Hepatocyte (in vitro differentiated cells): ENCODE measurements at regions not wholly inside any gene's neighbourhood (a gene's known extent, or its start where the extent isn't known, plus 50 kb on each side); places are given as distances from the start of the nearest gene placed in this dataset.

Experiments used
- DNase-seq: peaks from one replicate; pipeline ENCODE4 v3.0.0-alpha.2; 2016; ENCODE audit warnings: low spot score
- H2AFZ ChIP-seq: fragments of 200-600 bp; sonication (generic); 2 replicates; pipeline ENCODE4 v1.6.0; 2016; ENCODE audit warnings: antibody characterized with exemption, mild to moderate bottlenecking
- H3K27ac ChIP-seq: fragments of 200-600 bp; sonication (generic); 2 replicates; pipeline ENCODE4 v1.5.1; 2016; ENCODE audit warnings: mild to moderate bottlenecking
- H3K27me3 ChIP-seq: fragments of 200-600 bp; sonication (generic); 2 replicates; pipeline ENCODE4 v1.6.1; 2016
- H3K36me3 ChIP-seq: fragments of 200-600 bp; sonication (generic); replicated peaks from 2 replicates; pipeline ENCODE4 v1.5.1; 2016; ENCODE audit warnings: low read depth; ENCODE audit not compliant: insufficient read depth
- H3K4me1 ChIP-seq: fragments of 200-600 bp; sonication (generic); 2 replicates; pipeline ENCODE4 v1.5.1; 2016; ENCODE audit warnings: mild to moderate bottlenecking, moderate library complexity; ENCODE audit not compliant: insufficient read depth
- H3K4me2 ChIP-seq: fragments of 200-600 bp; sonication (generic); 2 replicates; pipeline ENCODE4 v1.6.0; 2016
- H3K4me3 ChIP-seq: fragments of 200-600 bp; sonication (generic); 2 replicates; pipeline ENCODE4 v1.5.1; 2016; ENCODE audit warnings: mild to moderate bottlenecking
- H3K79me2 ChIP-seq: fragments of 200-600 bp; sonication (generic); 2 replicates; pipeline ENCODE4 v1.6.0; 2017; ENCODE audit warnings: mild to moderate bottlenecking
- H3K9me2 ChIP-seq: fragments of 200-600 bp; sonication (generic); replicated peaks from 2 replicates; pipeline ENCODE4 v1.6.0; 2017; ENCODE audit warnings: mild to moderate bottlenecking; ENCODE audit not compliant: insufficient read depth
- H3K9me3 ChIP-seq: fragments of 200-600 bp; sonication (generic); 2 replicates; pipeline ENCODE4 v1.5.1; 2016; ENCODE audit warnings: low read depth, mild to moderate bottlenecking
- H4K20me1 ChIP-seq: fragments of 200-600 bp; sonication (generic); 2 replicates; pipeline ENCODE4 v1.6.0; 2016; ENCODE audit warnings: mild to moderate bottlenecking; ENCODE audit not compliant: insufficient read depth, poor library complexity, severe bottlenecking
- EZH2 ChIP-seq: fragments of 200-600 bp; sonication (generic); IDR thresholded peaks from 2 replicates; pipeline ENCODE4 v1.6.1; 2016; ENCODE audit warnings: antibody characterized with exemption, mild to moderate bottlenecking, borderline replicate concordance
- EZH2phosphoT487 ChIP-seq: fragments of 200-600 bp; sonication (generic); IDR thresholded peaks from one replicate; pipeline ENCODE4 v1.6.1; 2018; ENCODE audit warnings: antibody characterized with exemption, mild to moderate bottlenecking, low read depth, moderate library complexity; ENCODE audit not compliant: unreplicated experiment, severe bottlenecking
- WGBS: methylation state at CpG from one replicate; pipeline ENCODE4 v1.1.6; 2016; ENCODE audit warnings: low lambda C conversion rate; ENCODE audit errors: missing lambda C conversion rate; 5-methylcytosine and 5-hydroxymethylcytosine counted together
- TF ChIP-seq, protein P1 (sequence below): fragments of 200-600 bp; sonication (generic); IDR thresholded peaks from 2 replicates; pipeline ENCODE4 v1.5.1; 2016; ENCODE audit warnings: antibody characterized with exemption, mild to moderate bottlenecking; ENCODE audit not compliant: poor library complexity

DNA sequence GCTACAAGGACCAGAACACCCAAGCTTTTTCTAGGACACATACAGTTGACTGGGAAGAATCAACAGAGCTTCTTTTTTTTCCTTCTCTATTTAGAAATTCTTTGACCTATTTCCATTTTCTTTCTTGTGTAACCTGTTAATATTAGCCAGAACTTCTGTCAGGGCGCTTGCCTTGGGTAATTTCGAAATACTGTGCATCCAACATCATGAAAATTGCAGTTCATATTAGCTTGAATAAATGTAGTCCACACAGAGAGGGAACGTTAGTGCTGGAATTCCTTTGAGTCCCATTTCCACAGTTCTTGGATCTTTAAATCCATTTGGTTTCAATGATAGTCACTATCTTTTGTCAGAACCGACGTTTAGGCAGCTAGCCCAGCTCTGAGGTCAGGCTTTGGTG, 141.8 kb downstream of the MXRA5 start:
- no peak for DNase-seq
- no peak overlapping the region for H3K4me3 ChIP-seq
- H3K27me3 ChIP-seq = no peaks in the 10 kb centered on the region
- H3K79me2 ChIP-seq = no peaks in the 10 kb centered on the region
- H3K9me3 ChIP-seq = no peaks in the 10 kb centered on the region
- H3K36me3 ChIP-seq = no peaks in the 10 kb centered on the region
- no peak overlapping the region for H3K27ac ChIP-seq
- H4K20me1 ChIP-seq = no peaks in the 10 kb centered on the region
- no peak overlapping the region for H3K4me2 ChIP-seq
- no peaks in the 10 kb centered on the region for H3K4me1 ChIP-seq
- no peak overlapping the region for H2AFZ ChIP-seq
- WGBS = 60% methylated on average over 5 of the region's 5 CpGs
- TF ChIP-seq EZH2phosphoT487 (no peak), EZH2 (no peak)
- TF ChIP-seq, protein P1, sequence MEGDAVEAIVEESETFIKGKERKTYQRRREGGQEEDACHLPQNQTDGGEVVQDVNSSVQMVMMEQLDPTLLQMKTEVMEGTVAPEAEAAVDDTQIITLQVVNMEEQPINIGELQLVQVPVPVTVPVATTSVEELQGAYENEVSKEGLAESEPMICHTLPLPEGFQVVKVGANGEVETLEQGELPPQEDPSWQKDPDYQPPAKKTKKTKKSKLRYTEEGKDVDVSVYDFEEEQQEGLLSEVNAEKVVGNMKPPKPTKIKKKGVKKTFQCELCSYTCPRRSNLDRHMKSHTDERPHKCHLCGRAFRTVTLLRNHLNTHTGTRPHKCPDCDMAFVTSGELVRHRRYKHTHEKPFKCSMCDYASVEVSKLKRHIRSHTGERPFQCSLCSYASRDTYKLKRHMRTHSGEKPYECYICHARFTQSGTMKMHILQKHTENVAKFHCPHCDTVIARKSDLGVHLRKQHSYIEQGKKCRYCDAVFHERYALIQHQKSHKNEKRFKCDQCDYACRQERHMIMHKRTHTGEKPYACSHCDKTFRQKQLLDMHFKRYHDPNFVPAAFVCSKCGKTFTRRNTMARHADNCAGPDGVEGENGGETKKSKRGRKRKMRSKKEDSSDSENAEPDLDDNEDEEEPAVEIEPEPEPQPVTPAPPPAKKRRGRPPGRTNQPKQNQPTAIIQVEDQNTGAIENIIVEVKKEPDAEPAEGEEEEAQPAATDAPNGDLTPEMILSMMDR = no peak
- H3K9me2 ChIP-seq = no peaks in the 10 kb centered on the region

DNA sequence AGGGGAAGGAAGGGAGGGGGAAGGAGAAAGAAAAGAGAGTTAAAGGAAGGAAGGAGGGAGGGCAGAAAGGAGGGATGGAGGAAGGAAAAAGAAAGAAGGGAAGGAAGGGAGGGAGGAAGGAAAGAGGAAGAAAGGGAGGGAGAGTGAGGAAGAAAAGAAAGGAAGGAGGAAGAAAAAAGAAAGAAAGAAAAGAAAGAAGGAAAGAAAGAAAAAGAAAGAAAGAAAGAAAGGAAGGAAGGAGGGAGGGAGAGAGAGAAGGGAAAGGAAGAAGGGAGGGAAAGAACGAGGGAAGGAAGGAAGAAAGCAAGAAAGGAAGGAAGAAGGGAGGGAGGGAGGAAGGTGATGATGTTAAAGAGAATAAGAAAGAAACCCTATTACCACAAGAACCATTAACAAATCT, 150.6 kb downstream of the MXRA5 start:
- TF ChIP-seq EZH2 = no peak
- no peak for TF ChIP-seq EZH2phosphoT487
- TF ChIP-seq, protein P1 = no peak
- H2AFZ ChIP-seq = no peak overlapping the region
- H3K4me3 ChIP-seq = no peak overlapping the region
- H3K9me3 ChIP-seq = no peaks in the 10 kb centered on the region
- no peak overlapping the region for H3K27ac ChIP-seq
- WGBS = no CpG with 5 or more reads among the region's 1 CpG
- H3K9me2 ChIP-seq = no peaks in the 10 kb centered on the region
- H3K4me2 ChIP-seq = no peak overlapping the region
- no peaks in the 10 kb centered on the region for H4K20me1 ChIP-seq
- H3K27me3 ChIP-seq = no peaks in the 10 kb centered on the region
- no peaks in the 10 kb centered on the region for H3K4me1 ChIP-seq
- H3K36me3 ChIP-seq = no peaks in the 10 kb centered on the region
- H3K79me2 ChIP-seq = no peaks in the 10 kb centered on the region
- no peak for DNase-seq

DNA sequence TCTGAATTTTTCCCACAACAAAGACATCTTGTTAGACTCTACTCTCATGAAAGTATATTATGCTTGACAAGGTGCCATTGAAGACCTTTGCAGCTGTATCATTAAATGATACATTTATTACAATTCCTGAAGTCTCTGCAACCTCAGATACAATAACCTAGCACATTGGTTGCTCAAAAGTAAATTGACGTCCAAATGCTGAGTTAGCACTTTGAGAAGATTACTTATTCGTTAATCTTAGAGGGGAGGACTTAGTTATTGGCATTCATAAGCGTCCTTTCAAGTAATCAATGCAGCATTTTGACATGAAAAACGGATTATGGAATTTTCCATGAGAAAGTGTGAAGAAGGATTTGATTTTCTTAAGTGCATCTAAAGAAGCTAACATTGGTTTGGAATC, 151.6 kb downstream of the ARSF start:
- no peaks in the 10 kb centered on the region for H4K20me1 ChIP-seq
- no peaks in the 10 kb centered on the region for H3K36me3 ChIP-seq
- DNase-seq = no peak
- TF ChIP-seq EZH2phosphoT487 (no peak), EZH2 (no peak)
- TF ChIP-seq, protein P1 = no peak
- no peaks in the 10 kb centered on the region for H3K9me2 ChIP-seq
- no peaks in the 10 kb centered on the region for H3K9me3 ChIP-seq
- no peak overlapping the region for H3K27ac ChIP-seq
- no peaks in the 10 kb centered on the region for H3K79me2 ChIP-seq
- no peak overlapping the region for H3K4me3 ChIP-seq
- no peak overlapping the region for H2AFZ ChIP-seq
- no peaks in the 10 kb centered on the region for H3K27me3 ChIP-seq
- 69% methylated on average over 4 of the region's 4 CpGs for WGBS
- H3K4me1 ChIP-seq = no peaks in the 10 kb centered on the region
- H3K4me2 ChIP-seq = no peak overlapping the region

GRCh38 chrX:3191796-3192195, 150.5 kb downstream of the ARSF start:
- WGBS = 42% methylated on average over 5 of the region's 5 CpGs
- no peak overlapping the region for H2AFZ ChIP-seq
- no peak for DNase-seq

More at GRCh38 chrX:3191796-3192195, 150.5 kb downstream of the ARSF start:
- H3K4me1 ChIP-seq = no peaks in the 10 kb centered on the region
- no peaks in the 10 kb centered on the region for H3K9me2 ChIP-seq
- no peaks in the 10 kb centered on the region for H3K79me2 ChIP-seq
- no peak overlapping the region for H3K4me3 ChIP-seq
- H3K27me3 ChIP-seq = no peaks in the 10 kb centered on the region
- TF ChIP-seq, protein P1 = no peak
- TF ChIP-seq EZH2phosphoT487 (no peak), EZH2 (no peak)
- no peak overlapping the region for H3K27ac ChIP-seq
- H4K20me1 ChIP-seq = no peaks in the 10 kb centered on the region
- H3K9me3 ChIP-seq = no peaks in the 10 kb centered on the region
- no peak overlapping the region for H3K4me2 ChIP-seq
- H3K36me3 ChIP-seq = no peaks in the 10 kb centered on the region
